SKM-1 (cell line): ENCODE measurements at regions not wholly inside any gene's neighbourhood (a gene's known extent, or its start where the extent isn't known, plus 50 kb on each side); places are given as distances from the start of the nearest gene placed in this dataset.

Source experiments
- DNase-seq: peaks from one replicate; lab custom pipeline; 2025; ENCODE audit not compliant: unreplicated experiment; lab: John Stamatoyannopoulos, UW

- DNase-seq: no peak
These were observed 117.1 kb downstream of the TBXT start for GRCh38 chr6:166050559-166050958.

- no peak for DNase-seq
These were observed 120.7 kb downstream of the TBXT start for GRCh38 chr6:166046982-166047381.

- DNase-seq: no peak
These were observed 121.4 kb downstream of the TBXT start for GRCh38 chr6:166046226-166046625.

DNA sequence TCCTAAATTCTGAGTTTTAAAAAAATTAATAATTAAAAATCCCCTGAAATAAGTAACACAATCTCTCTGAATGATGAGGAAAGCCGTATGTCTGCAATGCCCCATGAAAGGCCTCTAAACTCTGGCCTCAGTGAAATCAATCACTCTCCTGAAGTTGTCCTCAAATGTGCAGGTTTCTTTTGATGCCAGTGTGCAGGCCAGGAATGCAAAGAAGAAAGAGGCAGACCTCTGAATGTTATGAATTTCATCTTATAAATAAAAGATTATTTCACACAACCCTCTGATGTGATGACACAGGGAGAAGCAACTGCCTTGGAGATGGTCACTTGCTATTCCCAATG, 121.8 kb downstream of the TBXT start:
- DNase-seq: no peak

- no peak for DNase-seq
These were observed 122.3 kb downstream of the TBXT start for GRCh38 chr6:166045173-166045859.

DNA sequence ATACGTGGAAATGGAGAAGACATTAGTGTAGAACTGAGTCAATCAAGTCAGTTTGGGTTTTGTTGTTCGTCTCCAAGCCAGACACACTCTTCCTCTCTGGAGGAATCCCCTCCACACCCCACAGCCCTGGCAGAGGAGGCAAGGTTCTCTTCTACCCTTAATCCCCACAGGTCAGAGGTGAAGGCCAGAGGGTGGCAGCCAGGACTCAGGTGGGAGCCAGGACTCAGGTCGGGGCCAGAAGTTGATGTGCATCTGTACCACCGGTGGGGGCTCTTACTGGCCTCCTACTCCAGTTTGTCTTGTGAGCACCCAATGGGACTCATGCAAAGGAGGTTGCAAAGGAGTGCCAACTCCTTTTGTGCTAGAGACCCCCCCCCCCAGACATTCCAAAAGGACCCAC, 126.4 kb downstream of the TBXT start:
- no peak for DNase-seq

- no peak for DNase-seq
These were observed 127.4 kb downstream of the TBXT start for GRCh38 chr6:166040292-166040691.

DNA sequence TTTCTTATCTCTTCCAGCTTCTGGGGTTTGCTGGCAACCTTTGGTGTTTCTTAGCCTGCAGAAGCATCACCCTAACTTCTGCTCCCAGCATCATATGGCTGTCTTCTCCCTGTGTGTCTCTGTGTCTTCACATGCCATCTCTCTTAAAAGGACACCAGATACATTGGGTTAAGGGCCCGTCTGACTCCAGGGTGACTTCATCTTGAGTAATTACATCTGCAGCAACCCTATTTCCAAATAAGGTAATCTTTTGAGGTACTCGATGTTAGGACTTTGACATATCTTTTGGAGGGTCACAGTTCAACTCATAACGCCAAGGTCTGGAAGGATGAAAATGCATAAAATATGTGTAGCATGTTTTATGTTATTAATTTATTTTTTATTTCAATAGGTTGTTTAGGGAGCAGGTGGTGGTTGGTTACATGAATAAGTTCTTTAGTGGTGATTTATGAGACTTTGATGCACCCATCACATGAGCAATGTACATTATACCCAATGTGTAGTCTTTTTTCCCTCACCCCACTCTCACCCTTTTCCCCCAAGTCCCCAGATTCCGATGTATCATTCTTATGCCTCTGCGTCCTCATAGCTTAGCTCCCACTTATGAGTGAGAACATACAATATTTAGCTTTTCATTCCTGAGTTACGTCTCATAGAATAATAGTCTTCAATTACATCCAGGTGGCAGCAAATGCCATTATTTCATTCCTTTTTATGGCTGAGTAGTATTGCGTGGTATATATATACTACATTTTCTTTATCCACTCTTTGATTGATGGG, 131.1 kb downstream of the TBXT start:
- DNase-seq: no peak

DNA sequence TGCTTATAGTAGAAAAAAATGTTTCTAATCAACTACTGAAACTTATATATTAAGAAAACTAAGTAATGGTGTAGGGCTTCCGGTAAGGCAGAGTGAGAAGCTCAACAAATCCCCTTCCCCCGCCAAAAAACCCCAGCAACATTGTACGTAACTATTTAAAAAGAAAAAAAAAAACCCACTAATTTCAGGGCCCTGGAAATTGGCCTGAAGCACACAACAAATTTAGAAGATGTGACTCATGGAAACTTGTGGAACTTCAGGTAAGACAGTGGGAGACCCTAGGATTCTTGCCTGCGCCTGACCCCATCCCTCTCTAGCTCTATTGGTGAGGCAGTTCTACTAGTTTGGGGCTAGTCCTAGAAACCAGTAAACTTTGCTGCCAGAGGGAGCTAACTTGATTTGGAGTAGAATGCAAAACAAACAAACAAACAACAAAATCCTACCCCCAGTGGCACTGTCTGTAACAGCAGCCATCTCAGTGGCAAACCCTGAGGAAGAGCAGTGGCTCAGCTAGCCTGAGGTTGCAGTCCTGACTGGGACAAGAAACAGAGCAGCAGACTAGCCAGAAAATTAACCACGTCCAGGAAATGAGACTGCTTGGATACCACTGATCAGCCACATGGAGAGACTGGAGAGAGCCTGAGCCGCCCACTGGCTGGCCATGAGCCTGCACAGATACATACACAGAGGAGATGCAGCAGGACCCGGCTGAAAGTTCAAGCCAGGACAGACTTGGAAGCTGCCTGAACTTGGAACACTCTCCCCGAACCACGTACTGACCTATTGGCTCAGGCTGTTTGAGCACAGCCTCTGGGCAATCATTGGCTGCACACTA, 135.1 kb downstream of the TBXT start:
- DNase-seq: no peak

- no peak for DNase-seq
These were observed 136.4 kb downstream of the TBXT start for GRCh38 chr6:166031275-166031674.

GRCh38 chr6:166029506-166029905, 138.1 kb downstream of the TBXT start:
- no peak for DNase-seq

DNA sequence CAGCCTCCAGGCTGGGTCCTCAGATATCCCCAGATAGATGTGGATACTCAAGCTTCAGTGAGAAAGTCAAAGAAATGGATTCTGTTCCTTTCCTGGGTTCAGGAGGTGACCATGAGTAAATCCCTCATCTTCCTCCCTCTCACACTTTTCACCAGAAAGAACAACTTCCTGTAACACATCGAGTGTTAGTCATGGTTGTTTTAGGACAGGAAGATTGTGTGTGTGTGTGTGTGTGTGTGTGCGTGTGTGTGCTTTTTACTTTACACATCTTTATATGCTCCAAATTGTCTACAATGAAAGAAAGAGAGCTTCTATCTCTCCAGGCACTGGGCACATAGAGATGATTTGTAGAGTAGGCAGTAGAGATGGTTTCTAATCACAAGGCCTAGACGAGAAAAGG, 139.9 kb downstream of the TBXT start:
- no peak for DNase-seq

DNA sequence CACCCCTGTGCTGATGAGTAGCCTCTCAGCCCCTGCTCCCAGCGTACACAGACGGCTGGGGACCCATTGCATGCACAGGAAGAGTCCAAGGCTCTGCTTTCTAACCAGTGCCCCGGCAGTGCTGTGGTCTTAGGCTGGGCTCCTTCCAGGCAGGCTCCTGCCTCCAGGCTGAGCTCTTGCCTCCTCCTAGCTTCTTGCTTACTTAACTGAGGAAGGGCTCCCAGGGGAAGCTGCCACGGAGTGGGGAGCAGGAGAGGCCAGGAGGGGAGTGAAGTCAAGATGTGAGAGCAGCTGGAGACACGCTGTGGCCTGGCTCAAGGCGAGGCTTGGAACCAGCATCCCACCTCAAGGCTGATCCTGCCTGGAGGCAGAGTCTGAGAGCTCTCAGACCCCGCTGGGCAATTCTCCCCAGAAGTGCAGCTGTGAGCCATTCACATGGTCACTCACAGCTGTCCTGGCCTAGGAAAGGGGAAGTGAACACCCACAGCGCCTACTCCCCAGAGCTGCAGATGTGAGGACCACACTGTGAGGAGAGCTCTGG, 141.0 kb downstream of the TBXT start:
- DNase-seq: no peak

DNA sequence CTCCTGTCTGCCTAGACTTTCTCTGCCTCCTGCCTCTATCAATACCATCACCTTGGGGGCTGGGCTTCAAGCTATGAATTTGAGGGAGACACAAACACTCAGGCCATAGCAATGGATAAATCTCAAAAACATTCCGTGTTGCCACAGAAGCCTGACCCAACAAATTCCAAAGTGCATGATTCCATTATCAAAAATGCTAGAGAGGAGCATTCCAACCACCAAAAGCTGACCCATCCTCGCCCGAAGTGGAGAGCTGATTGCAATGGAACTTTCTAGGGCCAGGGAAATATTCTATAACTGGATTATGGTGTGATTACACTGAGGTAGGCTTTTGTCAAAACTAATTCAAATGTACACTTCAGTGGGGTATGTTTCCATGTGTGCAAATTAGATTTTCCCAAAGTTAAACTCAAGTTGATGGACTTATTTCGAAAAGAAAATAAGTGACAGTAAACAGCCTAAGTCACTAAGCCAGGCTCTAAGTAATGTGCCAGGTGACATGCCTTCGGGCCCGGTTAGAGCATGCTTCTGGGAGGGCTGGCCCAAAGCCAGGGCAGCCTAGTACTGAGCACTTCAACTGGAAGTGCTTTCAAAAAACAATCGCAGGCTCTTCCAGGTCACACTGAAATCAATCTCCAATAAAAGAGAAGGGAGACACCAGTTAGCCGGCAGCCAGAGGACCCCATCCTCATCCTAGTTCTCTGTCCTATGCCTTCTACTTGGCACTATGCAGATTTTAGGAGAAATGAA, 142.3 kb downstream of the TBXT start:
- no peak for DNase-seq

DNA sequence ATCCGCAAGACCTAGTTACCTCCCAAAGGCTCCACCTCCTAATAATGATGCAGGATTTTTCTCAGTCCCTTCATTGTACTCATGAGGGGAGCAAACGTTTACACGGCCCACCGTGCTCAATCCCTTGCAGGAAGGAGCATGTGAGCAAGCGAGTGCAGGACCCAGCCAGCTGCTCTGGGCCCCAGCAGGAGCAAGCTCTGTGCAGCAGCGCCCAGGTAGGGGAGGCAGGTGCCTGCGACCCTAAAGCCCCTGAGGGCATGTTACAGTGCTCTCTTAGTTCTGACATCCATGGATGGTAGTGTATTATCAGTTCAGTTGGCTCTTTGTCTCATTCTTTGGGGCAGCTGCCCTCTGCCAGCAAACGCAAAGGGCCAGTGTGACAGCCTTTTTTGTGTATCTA, 143.4 kb downstream of the TBXT start:
- DNase-seq: no peak

- DNase-seq: no peak
These were observed 144.2 kb downstream of the TBXT start for GRCh38 chr6:166023273-166023989.

- no peak for DNase-seq
These were observed 146.2 kb downstream of the TBXT start for GRCh38 chr6:166021429-166021828.

DNA sequence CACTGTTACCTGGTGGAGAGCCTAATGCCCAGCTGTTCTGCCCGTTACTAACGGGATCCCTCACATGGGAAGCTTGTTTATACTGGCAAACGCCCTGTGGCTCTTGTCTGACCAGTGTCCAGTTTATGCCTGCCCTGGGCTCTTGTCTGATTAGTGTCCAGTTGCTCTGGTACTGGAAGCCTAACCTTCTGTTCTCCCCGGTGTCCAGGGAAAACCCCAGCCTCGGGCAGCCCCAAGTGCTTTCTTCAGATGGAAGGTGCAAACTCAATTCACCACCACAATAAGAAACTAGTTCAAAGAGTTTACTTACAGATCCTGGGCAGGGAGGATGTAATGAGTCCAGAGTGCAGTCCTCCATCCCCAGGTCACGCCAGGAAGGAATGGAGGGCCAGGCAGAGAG, 148.4 kb downstream of the TBXT start:
- DNase-seq: no peak

DNA sequence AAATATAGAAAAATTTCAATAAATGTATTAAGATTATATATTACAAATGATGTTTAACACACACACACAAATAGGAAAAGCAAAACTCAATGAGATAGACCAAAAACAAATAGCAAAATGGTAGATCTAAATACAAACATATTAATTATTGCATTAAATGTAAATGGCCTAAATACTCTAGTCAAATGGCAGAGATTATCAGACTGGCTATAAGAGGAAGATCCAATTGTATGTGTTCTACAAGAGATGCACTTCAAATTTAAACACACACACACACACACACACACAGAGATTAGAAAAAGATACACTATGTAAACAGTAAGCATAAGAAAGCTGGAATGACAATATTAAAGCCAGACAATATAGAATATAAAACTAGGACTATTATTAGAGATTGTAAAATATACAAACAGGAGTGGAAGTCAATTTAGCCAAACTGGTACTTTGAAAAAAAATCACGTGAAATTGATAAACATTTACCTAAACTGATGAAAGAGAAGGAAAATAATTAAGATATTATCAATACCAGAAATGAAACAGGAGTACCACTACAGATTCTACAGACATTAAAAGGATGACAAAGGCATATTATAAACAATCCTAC, 150.5 kb downstream of the TBXT start:
- DNase-seq: no peak

DNA sequence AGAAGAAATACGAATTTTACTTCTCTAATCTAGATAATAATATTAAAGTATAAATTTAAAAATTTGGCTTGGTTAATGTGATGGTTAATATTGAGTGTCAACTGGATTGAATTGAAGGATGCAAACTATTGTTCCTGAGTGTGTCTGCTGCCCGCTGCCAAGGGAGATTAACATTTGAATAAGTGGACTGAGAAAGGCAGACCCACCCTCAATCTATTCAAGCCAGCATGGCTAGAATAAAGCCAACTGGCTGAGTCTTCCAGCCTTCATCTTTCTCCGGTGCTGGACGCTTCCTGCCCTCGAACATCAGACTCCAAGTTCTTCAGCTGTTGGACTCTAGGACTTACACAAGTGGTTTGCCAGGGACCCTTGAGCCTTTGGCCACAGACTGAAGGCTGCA, 152.7 kb downstream of the TBXT start:
- no peak for DNase-seq
